Left renal pelvis (tissue), 4 donors: ENCODE measurements at regions not wholly inside any gene's neighbourhood (a gene's known extent, or its start where the extent isn't known, plus 50 kb on each side); places are given as distances from the start of the nearest gene placed in this dataset.
"Not testable (repeated sequence)": the region's sequence is repeated elsewhere in the genome, so short reads cannot be mapped to it uniquely, and the experiment has no call there.

Source experiments
- DNase-seq, 4 donors: peaks; one replicate each; pipeline ENCODE4 v3.0.0-alpha.2; 2013; ENCODE audit warnings: low read depth in 4 of 4, low spot score in 3 of 4

DNA sequence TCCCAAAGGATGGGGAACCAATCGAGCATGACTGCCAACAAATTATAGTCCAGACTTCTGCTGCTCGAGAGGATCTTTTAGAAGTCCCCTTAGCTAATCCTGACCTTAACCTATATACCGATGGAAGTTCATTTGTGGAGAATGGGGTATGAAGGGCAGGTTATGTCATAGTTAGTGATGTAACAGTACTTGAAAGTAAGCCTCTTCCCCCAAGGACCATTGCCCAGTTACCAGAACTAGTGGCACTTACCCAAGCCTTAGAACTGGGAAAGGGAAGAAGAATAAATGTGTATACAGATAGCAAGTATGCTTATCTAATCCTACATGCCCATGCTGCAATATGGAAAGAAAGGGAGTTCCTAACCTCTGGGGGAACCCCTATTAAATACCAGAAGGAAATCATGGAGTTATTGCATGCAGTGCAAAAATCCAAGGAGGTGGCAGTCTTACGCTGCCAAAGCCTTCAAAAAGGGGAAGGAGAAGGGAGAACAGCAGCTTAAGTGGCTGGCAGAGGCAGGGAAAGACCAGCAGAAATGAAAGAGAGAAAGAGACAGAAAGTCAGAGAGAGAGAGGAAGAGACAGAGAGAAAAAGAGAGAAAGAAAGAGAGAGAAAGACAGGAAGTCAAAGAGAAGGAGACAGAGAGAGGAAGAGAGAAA, 224.4 kb upstream of the SLC8A1 start:
- not testable (repeated sequence) for DNase-seq

DNA sequence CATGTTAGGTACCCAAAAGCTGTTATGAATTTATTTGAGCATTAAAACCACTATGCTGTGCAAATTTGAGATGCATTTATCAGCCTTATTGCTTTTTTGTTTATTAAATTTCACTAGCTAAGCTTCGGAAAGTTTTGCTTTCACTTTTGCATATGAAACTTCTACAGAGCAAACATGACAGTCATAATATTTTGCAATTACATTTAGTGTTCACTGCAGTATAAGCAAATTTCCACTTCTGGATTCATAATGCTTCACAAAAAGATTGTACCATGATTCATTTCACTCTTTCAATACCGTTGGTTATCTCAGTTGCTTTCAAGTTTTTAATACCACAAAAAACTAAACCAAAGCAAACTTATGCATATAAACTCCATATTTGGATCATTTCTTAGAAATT, 228.7 kb upstream of the SLC8A1 start:
- no peak for DNase-seq

- DNase-seq, result no peak
These were observed 238.1 kb upstream of the SLC8A1 start for GRCh38 chr2:40690036-40690435.

- no peak for DNase-seq
These were observed 238.6 kb upstream of the SLC8A1 start for GRCh38 chr2:40690525-40690924.

- no peak for DNase-seq
These were observed 248.5 kb upstream of the SLC8A1 start for GRCh38 chr2:40700231-40700954.

DNA sequence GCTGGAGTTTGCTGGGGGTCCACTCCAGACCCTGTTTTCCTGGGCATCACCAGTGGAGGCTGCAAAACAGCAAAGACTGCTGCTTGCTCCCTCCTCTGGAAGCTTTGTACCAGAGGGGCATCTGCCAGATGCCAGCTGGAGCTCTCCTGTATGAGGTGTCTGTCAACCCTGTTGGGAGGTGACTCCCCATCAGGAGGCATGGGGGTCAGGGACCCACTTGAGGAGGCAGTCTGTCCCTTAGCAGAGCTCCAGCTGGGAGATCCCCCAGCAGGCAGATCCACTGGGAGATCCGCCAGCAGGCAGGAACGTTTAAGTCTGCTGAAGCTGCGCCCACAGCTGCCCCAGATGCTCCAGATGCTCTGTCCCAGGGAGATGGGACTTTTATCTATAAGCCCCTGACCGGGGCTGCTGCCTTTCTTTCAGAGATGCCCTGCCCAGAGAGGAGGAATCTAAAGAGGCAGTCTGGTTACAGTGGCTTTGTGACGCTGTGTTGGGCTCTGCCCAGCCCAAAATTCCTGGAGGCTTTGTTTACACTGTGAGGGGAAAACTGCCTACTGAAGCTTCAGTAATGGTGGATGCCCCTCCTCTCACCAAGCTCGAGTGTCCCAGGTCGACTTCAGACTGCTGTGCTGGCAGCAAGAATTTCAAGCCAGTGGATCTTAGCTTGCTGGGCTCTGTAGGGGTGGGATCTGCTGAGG, 260.5 kb upstream of the SLC8A1 start:
- not testable (repeated sequence) for DNase-seq

DNA sequence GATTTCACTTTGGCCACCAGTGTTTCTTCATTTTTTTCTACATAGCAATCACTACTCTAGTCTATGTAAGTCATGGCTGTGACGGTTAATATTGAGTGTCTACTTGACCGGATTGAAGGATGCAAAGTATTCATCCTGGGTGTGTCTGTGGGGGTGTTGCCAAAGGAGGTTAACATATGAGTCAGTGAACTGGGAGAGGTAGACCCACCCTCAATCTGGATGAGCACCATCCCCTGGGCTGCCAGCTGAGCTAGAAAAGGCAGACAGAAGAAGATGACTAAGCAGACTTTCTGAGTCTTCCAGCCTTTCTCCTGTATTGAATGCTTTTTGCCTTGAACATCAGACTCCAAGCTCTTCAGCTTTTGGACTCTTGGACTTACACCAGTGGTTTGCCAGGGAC, 265.0 kb upstream of the SLC8A1 start:
- DNase-seq, result no peak

GRCh38 chr2:40719414-40719813, 267.5 kb upstream of the SLC8A1 start:
- DNase-seq, result no peak

DNA sequence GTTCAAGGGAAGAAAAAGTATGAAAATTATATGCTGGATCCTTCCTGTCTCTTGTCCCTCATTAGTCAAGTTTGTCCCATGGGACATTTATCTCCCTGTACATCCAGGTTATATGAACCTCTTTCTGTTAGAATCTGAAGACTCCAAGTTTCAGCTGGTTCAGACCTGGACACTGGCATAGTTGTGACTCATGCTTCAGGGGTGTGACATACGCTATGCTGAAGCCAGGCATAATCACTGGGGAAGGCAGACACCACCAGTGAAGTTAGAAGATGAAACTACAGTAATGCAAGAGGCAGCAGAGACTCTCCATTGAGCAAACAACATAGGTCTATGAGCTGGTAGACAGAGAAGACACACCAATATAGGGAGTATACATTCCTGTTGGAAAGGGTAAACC, 269.7 kb upstream of the SLC8A1 start:
- no peak for DNase-seq

- no peak for DNase-seq
These were observed 271.3 kb upstream of the SLC8A1 start for GRCh38 chr2:40723194-40723593.

DNA sequence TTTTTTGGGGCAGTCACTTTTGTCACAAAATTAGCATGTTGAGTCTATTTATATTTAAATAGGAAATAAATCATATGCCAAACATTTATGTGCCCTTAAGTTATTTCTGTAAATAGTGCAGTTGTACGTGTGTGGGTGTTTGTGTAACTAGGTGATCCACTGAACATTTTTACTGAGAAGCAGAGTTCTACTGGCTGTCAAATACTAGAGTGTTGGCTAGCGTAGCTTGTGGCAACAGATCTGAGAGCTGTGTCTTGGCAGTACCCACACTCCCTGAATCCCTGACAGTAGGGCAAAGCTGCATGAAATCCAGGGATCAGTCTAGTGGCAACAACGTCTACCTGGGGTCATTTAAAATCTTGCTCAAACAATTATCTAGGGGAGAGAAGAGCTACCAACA, 273.1 kb upstream of the SLC8A1 start:
- DNase-seq, result no peak

- no peak for DNase-seq
These were observed 274.1 kb upstream of the SLC8A1 start for GRCh38 chr2:40725950-40726349.

- no peak for DNase-seq
These were observed 282.9 kb upstream of the SLC8A1 start for GRCh38 chr2:40734797-40735196.

DNA sequence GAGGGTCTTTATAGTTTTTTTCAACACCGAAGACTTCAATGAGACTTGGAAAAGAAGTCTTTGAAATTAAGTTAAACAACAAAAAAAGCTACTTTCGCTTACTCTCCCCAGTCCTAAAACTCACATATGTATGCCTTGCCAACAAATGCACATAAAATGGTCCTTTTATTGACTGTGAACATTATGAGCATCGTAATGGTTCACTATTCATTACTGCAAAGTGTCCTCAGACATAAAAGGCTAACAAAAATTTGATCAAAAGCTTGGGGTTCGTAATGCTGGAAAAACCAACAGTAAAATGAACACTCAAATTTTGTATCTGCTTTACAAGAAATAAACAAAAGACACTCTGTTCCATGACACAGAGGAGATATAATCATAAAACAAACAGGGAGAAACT, 285.3 kb upstream of the SLC8A1 start:
- DNase-seq, result no peak

GRCh38 chr2:40740419-40740818, 288.5 kb upstream of the SLC8A1 start:
- no peak for DNase-seq

- DNase-seq, result no peak
These were observed 289.6 kb upstream of the SLC8A1 start for GRCh38 chr2:40741532-40741931.

- no peak for DNase-seq
These were observed 294.3 kb upstream of the SLC8A1 start for GRCh38 chr2:40746191-40746590.

DNA sequence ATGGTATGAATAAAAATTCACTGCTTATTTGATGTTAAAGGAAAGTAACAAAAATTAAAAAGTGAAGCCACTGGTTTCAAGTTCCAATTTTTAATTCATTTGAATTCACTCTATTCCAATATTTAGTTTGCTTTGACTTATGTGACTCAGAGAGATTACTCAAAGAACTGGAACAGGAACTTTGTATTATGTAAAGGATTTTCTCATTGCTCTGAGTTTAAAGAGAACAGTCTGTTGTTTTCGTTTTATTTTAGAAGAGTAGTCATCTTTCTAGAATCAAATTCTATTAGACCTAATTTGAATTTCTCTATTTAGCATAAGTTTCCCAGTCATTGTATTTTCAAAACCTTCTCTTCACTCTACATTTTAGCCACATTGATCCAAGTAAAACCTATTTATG, 300.1 kb upstream of the SLC8A1 start:
- no peak for DNase-seq

- DNase-seq, result no peak
These were observed 300.9 kb upstream of the SLC8A1 start for GRCh38 chr2:40752796-40753195.

GRCh38 chr2:40754912-40755311, 303.0 kb upstream of the SLC8A1 start:
- DNase-seq, result no peak

GRCh38 chr2:40758401-40759155, 306.7 kb upstream of the SLC8A1 start:
- no peak for DNase-seq
